NCI-H510A (cell line): ENCODE measurements at regions not wholly inside any gene's neighbourhood (a gene's known extent, or its start where the extent isn't known, plus 50 kb on each side); places are given as distances from the start of the nearest gene placed in this dataset.
"Not testable (repeated sequence)": the region's sequence is repeated elsewhere in the genome, so short reads cannot be mapped to it uniquely, and the experiment has no call there.

ENCODE experiments used
- DNase-seq: peaks from one replicate; lab custom pipeline; 2025; lab: John Stamatoyannopoulos, UW

GRCh38 chr21:27068811-27069210 is 101.9 kb upstream of the ADAMTS5 start:
- no peak for DNase-seq

- no peak for DNase-seq
These were observed 100.3 kb upstream of the ADAMTS5 start for GRCh38 chr21:27067226-27067625.

- DNase-seq = no peak
These were observed 95.6 kb upstream of the ADAMTS5 start for GRCh38 chr21:27062443-27062842.

- no peak for DNase-seq
These were observed 94.9 kb upstream of the ADAMTS5 start for GRCh38 chr21:27061770-27062169.

- DNase-seq = no peak
These were observed 93.3 kb upstream of the ADAMTS5 start for GRCh38 chr21:27060190-27060589.

GRCh38 chr21:27058673-27059605 is 92.1 kb upstream of the ADAMTS5 start:
- no peak for DNase-seq

GRCh38 chr21:27057997-27058396 is 91.1 kb upstream of the ADAMTS5 start:
- DNase-seq = no peak

GRCh38 chr21:27047658-27048314 is 80.9 kb upstream of the ADAMTS5 start:
- no peak for DNase-seq

GRCh38 chr21:27047283-27047657 is 80.4 kb upstream of the ADAMTS5 start:
- no peak for DNase-seq

- DNase-seq = no peak
These were observed 78.5 kb upstream of the ADAMTS5 start for GRCh38 chr21:27045281-27045985.

- DNase-seq = no peak
These were observed 76.5 kb upstream of the ADAMTS5 start for GRCh38 chr21:27043377-27043776.

- DNase-seq = no peak
These were observed 74.0 kb upstream of the ADAMTS5 start for GRCh38 chr21:27040738-27041469.

- no peak for DNase-seq
These were observed 69.9 kb upstream of the ADAMTS5 start for GRCh38 chr21:27036736-27037301.

- DNase-seq = no peak
These were observed 68.9 kb upstream of the ADAMTS5 start for GRCh38 chr21:27035791-27036190.

GRCh38 chr21:27034796-27035195 is 67.9 kb upstream of the ADAMTS5 start:
- no peak for DNase-seq

GRCh38 chr21:27033471-27033870 is 66.6 kb upstream of the ADAMTS5 start:
- DNase-seq = no peak

- no peak for DNase-seq
These were observed 59.6 kb upstream of the ADAMTS5 start for GRCh38 chr21:27026501-27026900.

- not testable (repeated sequence) for DNase-seq
These were observed 58.8 kb upstream of the ADAMTS5 start for GRCh38 chr21:27025708-27026107.

GRCh38 chr21:27024971-27025370 is 58.1 kb upstream of the ADAMTS5 start:
- DNase-seq = no peak

GRCh38 chr21:27024301-27024700 is 57.4 kb upstream of the ADAMTS5 start:
- DNase-seq = no peak

GRCh38 chr21:27023186-27023585 is 56.3 kb upstream of the ADAMTS5 start:
- no peak for DNase-seq

GRCh38 chr21:27021801-27022200 is 54.9 kb upstream of the ADAMTS5 start:
- no peak for DNase-seq
